ENCODE measurements at regions not wholly inside any gene's neighbourhood (a gene's known extent, or its start where the extent isn't known, plus 50 kb on each side); places are given as distances from the start of the nearest gene placed in this dataset.
A peak's percentile ranks its signal among the peaks of the same experiment; 100 is the strongest.

GRCh38 chr6:163651915-163652668, 237.6 kb downstream of the QKI start:
- H3K27me3 Mint-ChIP-seq: peaks cover 8 to 16% of the 10 kb centered on the region in 2 donors

GRCh38 chr6:163651426-163651825, 236.9 kb downstream of the QKI start:
- Mint-ChIP-seq H3K27ac (no peak overlapping the region), H3K4me3 (no peak overlapping the region), H3K9me3 (no peaks in the 10 kb centered on the region), H3K4me1 (no peaks in the 10 kb centered on the region), H3K36me3 (no peaks in the 10 kb centered on the region), H3K27me3 (peaks cover 8 to 13% of the 10 kb centered on the region in 2 donors)
- Histone ChIP-seq H3K27me3 (ENCODE audit: insufficient read depth, low read length, poor library complexity, severe bottlenecking) (no peaks in the 10 kb centered on the region), H3K9me3 (ENCODE audit: low read length) (no peaks in the 10 kb centered on the region), H3K27ac (ENCODE audit: low read depth, low read length) (no peak overlapping the region), H3K4me3 (ENCODE audit: low read length) (no peak overlapping the region), H3K4me1 (ENCODE audit: insufficient read depth, low read length) (no peaks in the 10 kb centered on the region), H3K36me3 (ENCODE audit: insufficient read depth, low read length) (no peaks in the 10 kb centered on the region)
- CTCF ChIA-PET: no interaction called here
- DNase-seq: no peak
- POLR2A ChIA-PET: no interaction called here

More at GRCh38 chr6:163651915-163652668, 237.6 kb downstream of the QKI start:
- ChIA-PET CTCF (no interaction called here), POLR2A (no interaction called here)
- H3K27ac ChIP-seq (ENCODE audit: low read depth, low read length): no peak overlapping the region
- H3K27me3 ChIP-seq (ENCODE audit: insufficient read depth, low read length, poor library complexity, severe bottlenecking): no peaks in the 10 kb centered on the region
- Mint-ChIP-seq H3K4me3 (no peak overlapping the region), H3K4me1 (no peaks in the 10 kb centered on the region), H3K27ac (no peak overlapping the region), H3K36me3 (no peaks in the 10 kb centered on the region), H3K9me3 (no peaks in the 10 kb centered on the region)
- H3K4me1 ChIP-seq (ENCODE audit: insufficient read depth, low read length): no peaks in the 10 kb centered on the region
- H3K9me3 ChIP-seq (ENCODE audit: low read length): no peaks in the 10 kb centered on the region
- DNase-seq: no peak
- H3K4me3 ChIP-seq (ENCODE audit: low read length): no peak overlapping the region
- no peaks in the 10 kb centered on the region for H3K36me3 ChIP-seq (ENCODE audit: insufficient read depth, low read length)

GRCh38 chr6:163648868-163649267, 234.3 kb downstream of the QKI start:
- no peak overlapping the region for H3K27ac ChIP-seq (ENCODE audit: low read depth, low read length)
- Mint-ChIP-seq H3K27me3 (peaks cover 6 to 8% of the 10 kb centered on the region in 2 donors), H3K27ac (no peak overlapping the region), H3K4me1 (no peaks in the 10 kb centered on the region), H3K36me3 (no peaks in the 10 kb centered on the region), H3K9me3 (no peaks in the 10 kb centered on the region), H3K4me3 (no peak overlapping the region)
- H3K4me1 ChIP-seq (ENCODE audit: insufficient read depth, low read length): no peaks in the 10 kb centered on the region
- H3K4me3 ChIP-seq (ENCODE audit: low read length): no peak overlapping the region
- DNase-seq: no peak
- ChIA-PET CTCF (no interaction called here), POLR2A (no interaction called here)
- H3K27me3 ChIP-seq (ENCODE audit: insufficient read depth, low read length, poor library complexity, severe bottlenecking): no peaks in the 10 kb centered on the region
- H3K36me3 ChIP-seq (ENCODE audit: insufficient read depth, low read length): no peaks in the 10 kb centered on the region
- H3K9me3 ChIP-seq (ENCODE audit: low read length): no peaks in the 10 kb centered on the region

- CTCF ChIA-PET: no interaction called here
- no peak overlapping the region for H3K27ac ChIP-seq (ENCODE audit: low read depth, low read length)
- no peaks in the 10 kb centered on the region for H3K36me3 ChIP-seq (ENCODE audit: insufficient read depth, low read length)
- H3K4me3 Mint-ChIP-seq: no peak overlapping the region
- no peaks in the 10 kb centered on the region for H3K36me3 Mint-ChIP-seq
- H3K4me1 ChIP-seq (ENCODE audit: insufficient read depth, low read length): no peaks in the 10 kb centered on the region
- H3K9me3 Mint-ChIP-seq: no peaks in the 10 kb centered on the region
- POLR2A ChIA-PET: no interaction called here
- H3K27me3 Mint-ChIP-seq: peaks cover 6 to 8% of the 10 kb centered on the region in 2 donors
- no peaks in the 10 kb centered on the region for H3K9me3 ChIP-seq (ENCODE audit: low read length)
- no peak for DNase-seq
- H3K27ac Mint-ChIP-seq: no peak overlapping the region
- H3K27me3 ChIP-seq (ENCODE audit: insufficient read depth, low read length, poor library complexity, severe bottlenecking): no peaks in the 10 kb centered on the region
- H3K4me1 Mint-ChIP-seq: no peaks in the 10 kb centered on the region
- H3K4me3 ChIP-seq (ENCODE audit: low read length): no peak overlapping the region
Measured at GRCh38 chr6:163647624-163648023, 233.1 kb downstream of the QKI start.

- Mint-ChIP-seq H3K4me3 (no peak overlapping the region), H3K36me3 (no peaks in the 10 kb centered on the region), H3K9me3 (no peaks in the 10 kb centered on the region), H3K27ac (no peak overlapping the region), H3K4me1 (no peaks in the 10 kb centered on the region), H3K27me3 (peaks cover 6 to 8% of the 10 kb centered on the region in 2 donors)
- POLR2A ChIA-PET: no interaction called here
- H3K4me1 ChIP-seq (ENCODE audit: insufficient read depth, low read length): no peaks in the 10 kb centered on the region
- CTCF ChIA-PET: no interaction called here
- H3K4me3 ChIP-seq (ENCODE audit: low read length): no peak overlapping the region
- H3K27ac ChIP-seq (ENCODE audit: low read depth, low read length): no peak overlapping the region
- no peaks in the 10 kb centered on the region for H3K9me3 ChIP-seq (ENCODE audit: low read length)
- H3K36me3 ChIP-seq (ENCODE audit: insufficient read depth, low read length): no peaks in the 10 kb centered on the region
- DNase-seq: no peak
- H3K27me3 ChIP-seq (ENCODE audit: insufficient read depth, low read length, poor library complexity, severe bottlenecking): no peaks in the 10 kb centered on the region
Measured at GRCh38 chr6:163646866-163647265, 232.3 kb downstream of the QKI start.

- Histone ChIP-seq H3K4me1 (ENCODE audit: insufficient read depth, low read length) (no peaks in the 10 kb centered on the region), H3K4me3 (ENCODE audit: low read length) (no peak overlapping the region), H3K27me3 (ENCODE audit: insufficient read depth, low read length, poor library complexity, severe bottlenecking) (no peaks in the 10 kb centered on the region), H3K36me3 (ENCODE audit: insufficient read depth, low read length) (no peaks in the 10 kb centered on the region), H3K27ac (ENCODE audit: low read depth, low read length) (no peak overlapping the region), H3K9me3 (ENCODE audit: low read length) (no peaks in the 10 kb centered on the region)
- Mint-ChIP-seq H3K4me3 (no peak overlapping the region), H3K27me3 (peaks cover 6% of the 10 kb centered on the region in 2 donors), H3K4me1 (no peaks in the 10 kb centered on the region), H3K9me3 (no peaks in the 10 kb centered on the region), H3K36me3 (no peaks in the 10 kb centered on the region), H3K27ac (no peak overlapping the region)
- POLR2A ChIA-PET: no interaction called here
- DNase-seq: no peak
- CTCF ChIA-PET: no interaction called here
Measured at GRCh38 chr6:163646133-163646532, 231.6 kb downstream of the QKI start.

- POLR2A ChIA-PET: no interaction called here
- Mint-ChIP-seq H3K4me1 (no peaks in the 10 kb centered on the region), H3K27me3 (peaks cover 6 to 9% of the 10 kb centered on the region in 2 donors), H3K27ac (no peak overlapping the region), H3K36me3 (no peaks in the 10 kb centered on the region), H3K9me3 (no peaks in the 10 kb centered on the region), H3K4me3 (no peak overlapping the region)
- Histone ChIP-seq H3K9me3 (ENCODE audit: low read length) (no peaks in the 10 kb centered on the region), H3K4me1 (ENCODE audit: insufficient read depth, low read length) (no peaks in the 10 kb centered on the region), H3K27ac (ENCODE audit: low read depth, low read length) (no peak overlapping the region), H3K27me3 (ENCODE audit: insufficient read depth, low read length, poor library complexity, severe bottlenecking) (no peaks in the 10 kb centered on the region), H3K36me3 (ENCODE audit: insufficient read depth, low read length) (no peaks in the 10 kb centered on the region), H3K4me3 (ENCODE audit: low read length) (no peak overlapping the region)
- DNase-seq: no peak
- CTCF ChIA-PET: no interaction called here
Measured at GRCh38 chr6:163645560-163645959, 231.0 kb downstream of the QKI start.

GRCh38 chr6:163643866-163644265, 229.3 kb downstream of the QKI start:
- Mint-ChIP-seq H3K27ac (peak overlapping the region in 1 of 8 donors; percentile 54), H3K36me3 (no peaks in the 10 kb centered on the region), H3K9me3 (no peaks in the 10 kb centered on the region), H3K27me3 (peaks cover 2 to 10% of the 10 kb centered on the region in 2 donors), H3K4me3 (no peak overlapping the region), H3K4me1 (no peaks in the 10 kb centered on the region)
- DNase-seq: no peak
- ChIA-PET POLR2A (no interaction called here), CTCF (no interaction called here)
- H3K9me3 ChIP-seq (ENCODE audit: low read length): no peaks in the 10 kb centered on the region
- no peaks in the 10 kb centered on the region for H3K4me1 ChIP-seq (ENCODE audit: insufficient read depth, low read length)
- no peak overlapping the region for H3K4me3 ChIP-seq (ENCODE audit: low read length)
- H3K36me3 ChIP-seq (ENCODE audit: insufficient read depth, low read length): no peaks in the 10 kb centered on the region
- no peaks in the 10 kb centered on the region for H3K27me3 ChIP-seq (ENCODE audit: insufficient read depth, low read length, poor library complexity, severe bottlenecking)
- H3K27ac ChIP-seq (ENCODE audit: low read depth, low read length): no peak overlapping the region

GRCh38 chr6:163641706-163642105, 227.2 kb downstream of the QKI start:
- Histone ChIP-seq H3K4me3 (ENCODE audit: low read length) (no peak overlapping the region), H3K27ac (ENCODE audit: low read depth, low read length) (no peak overlapping the region), H3K27me3 (ENCODE audit: insufficient read depth, low read length, poor library complexity, severe bottlenecking) (no peaks in the 10 kb centered on the region), H3K36me3 (ENCODE audit: insufficient read depth, low read length) (no peaks in the 10 kb centered on the region), H3K4me1 (ENCODE audit: insufficient read depth, low read length) (no peaks in the 10 kb centered on the region), H3K9me3 (ENCODE audit: low read length) (no peaks in the 10 kb centered on the region)
- no peaks in the 10 kb centered on the region for H3K36me3 Mint-ChIP-seq
- no peaks in the 10 kb centered on the region for H3K9me3 Mint-ChIP-seq
- H3K27me3 Mint-ChIP-seq: peaks cover 0 to 10% of the 10 kb centered on the region in 2 donors
- ChIA-PET POLR2A (no interaction called here), CTCF (no interaction called here)
- H3K4me1 Mint-ChIP-seq: no peaks in the 10 kb centered on the region
- H3K4me3 Mint-ChIP-seq: no peak overlapping the region
- no peak for DNase-seq
- H3K27ac Mint-ChIP-seq: no peak overlapping the region
